Sigmoid colon (tissue), 4 donors: ENCODE measurements at regions not wholly inside any gene's neighbourhood (a gene's known extent, or its start where the extent isn't known, plus 50 kb on each side); places are given as distances from the start of the nearest gene placed in this dataset.

Source experiments
- POLR2A ChIP-seq, 2 donors: fragments of 450-650 bp; IDR thresholded peaks; one replicate each; pipeline ENCODE4 v1.6.1; 2016; ENCODE audit warnings: antibody characterized with exemption in 2 of 2, mild to moderate bottlenecking in 2 of 2, moderate library complexity in 2 of 2
- POLR2AphosphoS5 ChIP-seq, 4 donors: sonication (generic); formaldehyde crosslinking; IDR thresholded peaks; one replicate each; pipeline ENCODE4 v1.6.1; 2017; ENCODE audit warnings: antibody characterized with exemption in 4 of 4
- TF ChIP-seq, protein P1 (sequence below), 4 experiments: fragments of 450-650 bp in 3 of 4; fragments of 200-600 bp in 1 of 4; IDR thresholded peaks; one replicate each; pipeline ENCODE4 v1.5.1; 2016 to 2019; ENCODE audit warnings: antibody characterized with exemption in 4 of 4, mild to moderate bottlenecking in 3 of 4, moderate library complexity in 2 of 4

- TF ChIP-seq, protein P1, sequence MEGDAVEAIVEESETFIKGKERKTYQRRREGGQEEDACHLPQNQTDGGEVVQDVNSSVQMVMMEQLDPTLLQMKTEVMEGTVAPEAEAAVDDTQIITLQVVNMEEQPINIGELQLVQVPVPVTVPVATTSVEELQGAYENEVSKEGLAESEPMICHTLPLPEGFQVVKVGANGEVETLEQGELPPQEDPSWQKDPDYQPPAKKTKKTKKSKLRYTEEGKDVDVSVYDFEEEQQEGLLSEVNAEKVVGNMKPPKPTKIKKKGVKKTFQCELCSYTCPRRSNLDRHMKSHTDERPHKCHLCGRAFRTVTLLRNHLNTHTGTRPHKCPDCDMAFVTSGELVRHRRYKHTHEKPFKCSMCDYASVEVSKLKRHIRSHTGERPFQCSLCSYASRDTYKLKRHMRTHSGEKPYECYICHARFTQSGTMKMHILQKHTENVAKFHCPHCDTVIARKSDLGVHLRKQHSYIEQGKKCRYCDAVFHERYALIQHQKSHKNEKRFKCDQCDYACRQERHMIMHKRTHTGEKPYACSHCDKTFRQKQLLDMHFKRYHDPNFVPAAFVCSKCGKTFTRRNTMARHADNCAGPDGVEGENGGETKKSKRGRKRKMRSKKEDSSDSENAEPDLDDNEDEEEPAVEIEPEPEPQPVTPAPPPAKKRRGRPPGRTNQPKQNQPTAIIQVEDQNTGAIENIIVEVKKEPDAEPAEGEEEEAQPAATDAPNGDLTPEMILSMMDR (IDR thresholded peaks at IDR 0.05) = no peak
- no peak for TF ChIP-seq POLR2A (IDR thresholded peaks at IDR 0.05)
- no peak for TF ChIP-seq POLR2AphosphoS5 (IDR thresholded peaks at IDR 0.05)
Measured at GRCh38 chr7:26522633-26523032, 231.0 kb downstream of the SNX10 start.
